ENCODE measurements at regions not wholly inside any gene's neighbourhood (a gene's known extent, or its start where the extent isn't known, plus 50 kb on each side); places are given as distances from the start of the nearest gene placed in this dataset.

GRCh38 chr13:40438999-40439797 is 227.2 kb downstream of the FOXO1 start:
- TF ChIP-seq CTCF (tag by site-specific recombination; IDR thresholded peaks at IDR 0.05) (no peak), PRDM10 (tag by site-specific recombination; IDR thresholded peaks at IDR 0.05) (no peak), ZNF704 (tag by site-specific recombination; IDR thresholded peaks at IDR 0.05) (no peak), ZNF2 (tag by site-specific recombination; IDR thresholded peaks at IDR 0.05) (no peak), ZNF341 (tag by site-specific recombination; IDR thresholded peaks at IDR 0.05; ENCODE audit: low read depth) (no peak), ZFP41 (tag by site-specific recombination; IDR thresholded peaks at IDR 0.05; ENCODE audit: borderline replicate concordance) (no peak), ZNF530 (tag by site-specific recombination; IDR thresholded peaks at IDR 0.05; ENCODE audit: low read depth) (no peak), ZBTB26 (tag by site-specific recombination; optimal IDR thresholded peaks at IDR 0.05) (no peak)
